CD14-positive monocyte (primary cell): ENCODE measurements at regions not wholly inside any gene's neighbourhood (a gene's known extent, or its start where the extent isn't known, plus 50 kb on each side); places are given as distances from the start of the nearest gene placed in this dataset.

Source experiments
- DNase-seq, 3 donors: peaks; one replicate each; pipeline ENCODE4 v3.0.0-alpha.2; 2011 to 2022
- H2AFZ ChIP-seq: 2 replicates; pipeline ENCODE4 v1.6.0; 2012; ENCODE audit warnings: mild to moderate bottlenecking, low read depth, low read length, inconsistent platforms; ENCODE audit not compliant: insufficient read depth, poor library complexity, severe bottlenecking
- H3K27ac ChIP-seq, 2 donors: 1 replicate in 1 of 2; 2 replicates in 1 of 2; pipeline ENCODE4 v1.5.1; 2012 to 2013; ENCODE audit warnings: low read length in 2 of 2, control low read depth in 1 of 2, inconsistent platforms in 1 of 2, low read depth in 1 of 2, mild to moderate bottlenecking in 1 of 2
- H3K27me3 ChIP-seq, 2 donors: one replicate each; pipeline versions ENCODE4 v1.6.0 to v1.6.1; 2011 to 2013; ENCODE audit warnings: low read length in 2 of 2; ENCODE audit not compliant: control insufficient read depth in 2 of 2, insufficient read depth in 2 of 2
- H3K36me3 ChIP-seq, 2 donors: replicated peaks in 1 of 2; 1 replicate in 1 of 2; 2 replicates in 1 of 2; pipeline versions ENCODE4 v1.5.1 to v1.6.1; 2012 to 2013; ENCODE audit warnings: low read length in 2 of 2, control low read depth in 1 of 2, inconsistent platforms in 1 of 2, mild to moderate bottlenecking in 1 of 2; ENCODE audit not compliant: insufficient read depth in 2 of 2, control insufficient read depth in 1 of 2
- H3K4me1 ChIP-seq, 2 donors: 1 replicate in 1 of 2; 2 replicates in 1 of 2; pipeline versions ENCODE4 v1.5.1 to v1.6.1; 2012 to 2013; ENCODE audit warnings: low read length in 2 of 2, control low read depth in 1 of 2, inconsistent platforms in 1 of 2, mild to moderate bottlenecking in 1 of 2, moderate library complexity in 1 of 2; ENCODE audit not compliant: insufficient read depth in 2 of 2, control insufficient read depth in 1 of 2
- H3K4me2 ChIP-seq: replicated peaks from 2 replicates; pipeline ENCODE3; 2012; ENCODE audit warnings: low read length, moderate library complexity, mild to moderate bottlenecking; ENCODE audit not compliant: poor library complexity, severe bottlenecking; ENCODE audit errors: extremely low read depth
- H3K4me3 ChIP-seq, 3 experiments: fragments of 200-600 bp in 1 of 3; sonication (generic) in 1 of 3; replicated peaks in 1 of 3; 1 replicate in 2 of 3; 2 replicates in 1 of 3; pipeline ENCODE4 v1.5.1; 2011 to 2013; ENCODE audit warnings: low read length in 3 of 3, mild to moderate bottlenecking in 3 of 3, control low read depth in 2 of 3, low read depth in 2 of 3, inconsistent platforms in 1 of 3, moderate library complexity in 1 of 3
- H3K79me2 ChIP-seq: 2 replicates; pipeline ENCODE4 v1.6.0; 2012; ENCODE audit warnings: mild to moderate bottlenecking, control low read depth, inconsistent platforms, low read length, moderate library complexity; ENCODE audit not compliant: insufficient read depth
- H3K9ac ChIP-seq: 2 replicates; pipeline ENCODE4 v1.6.0; 2017; ENCODE audit warnings: low read length, mild to moderate bottlenecking; ENCODE audit not compliant: insufficient read depth, poor library complexity, severe bottlenecking
- H3K9me3 ChIP-seq, 2 donors: replicated peaks in 1 of 2; 1 replicate in 1 of 2; 2 replicates in 1 of 2; pipeline versions ENCODE4 v1.5.1 to v1.6.1; 2012 to 2013; ENCODE audit warnings: low read length in 2 of 2, control low read depth in 1 of 2; ENCODE audit not compliant: control insufficient read depth in 1 of 2, insufficient read depth in 1 of 2
- H4K20me1 ChIP-seq: 2 replicates; pipeline ENCODE4 v1.6.0; 2012; ENCODE audit warnings: mild to moderate bottlenecking, low read length, control low read depth, moderate library complexity; ENCODE audit not compliant: insufficient read depth
- H3K27ac Mint-ChIP-seq, 7 donors: one replicate each; pipeline ENCODE4 v1.8.0; 2020; ENCODE audit warnings: mild to moderate bottlenecking in 7 of 7, mixed read lengths in 7 of 7, moderate library complexity in 6 of 7, inconsistent platforms in 2 of 7
- H3K27me3 Mint-ChIP-seq, 3 donors: one replicate each; pipeline ENCODE4 v1.8.0; 2021 to 2022; ENCODE audit warnings: low read depth in 3 of 3, mild to moderate bottlenecking in 3 of 3, mixed read lengths in 3 of 3, moderate library complexity in 3 of 3, inconsistent platforms in 1 of 3
- H3K36me3 Mint-ChIP-seq, 2 donors: one replicate each; pipeline ENCODE4 v1.8.0; 2020; ENCODE audit warnings: mixed read lengths in 2 of 2, inconsistent platforms in 1 of 2, mild to moderate bottlenecking in 1 of 2
- H3K4me1 Mint-ChIP-seq: one replicate; pipeline ENCODE4 v1.8.0; 2020; ENCODE audit warnings: mild to moderate bottlenecking, mixed read lengths
- H3K4me3 Mint-ChIP-seq, 2 donors: one replicate each; pipeline ENCODE4 v1.8.0; 2020; ENCODE audit warnings: mild to moderate bottlenecking in 2 of 2, mixed read lengths in 2 of 2, moderate library complexity in 1 of 2
- H3K9me3 Mint-ChIP-seq, 7 donors: one replicate each; pipeline ENCODE4 v1.8.0; 2020 to 2022; ENCODE audit warnings: mixed read lengths in 7 of 7, mild to moderate bottlenecking in 6 of 7, moderate library complexity in 6 of 7, inconsistent platforms in 2 of 7
- WGBS: methylation state at CpG from one replicate; pipeline ENCODE4 v1.1.5; 2013; ENCODE audit warnings: missing lambda C conversion rate; ENCODE audit not compliant: insufficient coverage; 5-methylcytosine and 5-hydroxymethylcytosine counted together
- intact Hi-C, 2 donors: fragments of 100-400 bp; cut with micrococcal nuclease; formaldehyde crosslinking; loops; one replicate each; pipeline versions ENCODE4 v1.15.0 to v1.15.1; 2023
- TF ChIP-seq, protein P1 (sequence below): fragments of 200-600 bp; IDR thresholded peaks from one replicate; pipeline ENCODE4 v1.8.0; 2022; ENCODE audit warnings: antibody characterized with exemption, mild to moderate bottlenecking

DNA sequence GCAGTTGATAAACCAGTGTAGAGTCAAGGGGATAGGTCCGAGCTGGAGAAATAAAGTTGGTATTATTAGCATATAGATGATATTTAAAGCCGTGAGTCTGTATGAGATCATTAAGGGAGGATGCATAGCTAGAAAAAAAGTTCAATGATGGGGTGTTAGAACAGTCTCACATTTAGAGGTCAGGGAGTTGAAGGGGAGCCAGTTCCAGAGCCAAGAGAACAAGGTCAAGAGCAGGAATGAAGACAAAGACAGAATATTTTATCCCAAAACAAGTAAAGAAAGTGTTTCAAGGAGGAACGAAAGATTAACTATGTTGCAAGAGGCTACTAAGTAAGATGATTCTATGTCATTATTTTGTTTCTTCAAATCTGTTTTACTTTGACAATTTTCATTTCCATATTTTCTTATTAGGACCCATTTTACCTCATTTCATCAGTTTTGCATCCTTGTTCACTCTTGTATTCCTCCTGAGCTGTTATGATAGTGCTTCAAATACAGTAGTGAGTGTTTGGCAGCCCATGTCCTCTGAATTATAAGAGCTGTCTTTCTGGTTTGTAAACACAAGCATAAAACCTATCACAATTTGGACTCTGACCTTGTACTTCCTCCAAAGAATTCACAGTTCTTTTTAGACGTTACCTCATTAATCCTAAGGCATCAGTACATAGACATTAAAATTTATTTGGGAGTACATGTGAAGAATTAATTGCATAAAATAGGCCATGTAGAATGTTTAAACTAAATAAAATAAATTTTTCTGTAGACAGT, 695.7 kb upstream of the NECTIN3 start:
- H3K4me1 ChIP-seq: no peaks in the 10 kb centered on the region
- WGBS: 67% methylated on average over 2 of the region's 4 CpGs
- no peak for DNase-seq
- no peaks in the 10 kb centered on the region for H3K27me3 ChIP-seq
- no peaks in the 10 kb centered on the region for H3K9me3 ChIP-seq
- H3K4me2 ChIP-seq: no peak overlapping the region
- Mint-ChIP-seq H3K27ac (no peak overlapping the region), H3K4me3 (no peak overlapping the region), H3K9me3 (peaks cover 0 to 5% (median 2%) of the 10 kb centered on the region in 7 donors), H3K36me3 (no peaks in the 10 kb centered on the region), H3K4me1 (no peaks in the 10 kb centered on the region), H3K27me3 (no peaks in the 10 kb centered on the region)
- H4K20me1 ChIP-seq: no peaks in the 10 kb centered on the region
- no peak overlapping the region for H2AFZ ChIP-seq
- intact Hi-C loops: no loop called here
- H3K27ac ChIP-seq: no peak overlapping the region
- H3K36me3 ChIP-seq: no peaks in the 10 kb centered on the region
- H3K4me3 ChIP-seq: no peak overlapping the region
- H3K79me2 ChIP-seq: no peaks in the 10 kb centered on the region
- H3K9ac ChIP-seq: no peak overlapping the region
- TF ChIP-seq, protein P1, sequence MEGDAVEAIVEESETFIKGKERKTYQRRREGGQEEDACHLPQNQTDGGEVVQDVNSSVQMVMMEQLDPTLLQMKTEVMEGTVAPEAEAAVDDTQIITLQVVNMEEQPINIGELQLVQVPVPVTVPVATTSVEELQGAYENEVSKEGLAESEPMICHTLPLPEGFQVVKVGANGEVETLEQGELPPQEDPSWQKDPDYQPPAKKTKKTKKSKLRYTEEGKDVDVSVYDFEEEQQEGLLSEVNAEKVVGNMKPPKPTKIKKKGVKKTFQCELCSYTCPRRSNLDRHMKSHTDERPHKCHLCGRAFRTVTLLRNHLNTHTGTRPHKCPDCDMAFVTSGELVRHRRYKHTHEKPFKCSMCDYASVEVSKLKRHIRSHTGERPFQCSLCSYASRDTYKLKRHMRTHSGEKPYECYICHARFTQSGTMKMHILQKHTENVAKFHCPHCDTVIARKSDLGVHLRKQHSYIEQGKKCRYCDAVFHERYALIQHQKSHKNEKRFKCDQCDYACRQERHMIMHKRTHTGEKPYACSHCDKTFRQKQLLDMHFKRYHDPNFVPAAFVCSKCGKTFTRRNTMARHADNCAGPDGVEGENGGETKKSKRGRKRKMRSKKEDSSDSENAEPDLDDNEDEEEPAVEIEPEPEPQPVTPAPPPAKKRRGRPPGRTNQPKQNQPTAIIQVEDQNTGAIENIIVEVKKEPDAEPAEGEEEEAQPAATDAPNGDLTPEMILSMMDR: no peak

DNA sequence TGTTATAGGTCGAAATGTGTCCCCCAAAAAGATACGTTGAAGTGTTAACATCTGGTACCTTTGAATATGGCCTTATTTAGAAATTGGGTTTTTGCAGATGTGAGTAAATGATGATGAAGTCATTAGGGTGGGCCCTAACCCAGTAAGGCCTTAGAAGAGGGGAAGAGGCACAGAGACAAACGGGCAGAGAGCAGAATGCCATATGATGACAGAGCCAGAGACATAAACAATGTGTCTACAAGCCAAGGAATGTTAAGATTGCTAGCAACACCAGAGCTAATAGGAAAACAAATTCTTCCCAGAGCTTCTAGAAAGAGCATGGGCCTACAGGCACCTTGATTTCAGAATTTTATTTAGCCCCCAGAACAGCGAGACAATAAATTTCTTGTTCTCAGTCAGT, 693.1 kb upstream of the NECTIN3 start:
- H3K79me2 ChIP-seq: no peaks in the 10 kb centered on the region
- H3K9me3 ChIP-seq: no peaks in the 10 kb centered on the region
- no peaks in the 10 kb centered on the region for H3K4me1 ChIP-seq
- no peaks in the 10 kb centered on the region for H4K20me1 ChIP-seq
- no peak for DNase-seq
- no peak overlapping the region for H3K4me3 ChIP-seq
- H3K27me3 ChIP-seq: no peaks in the 10 kb centered on the region
- H3K27me3 Mint-ChIP-seq: no peaks in the 10 kb centered on the region
- H3K4me3 Mint-ChIP-seq: no peak overlapping the region
- H3K4me1 Mint-ChIP-seq: no peaks in the 10 kb centered on the region
- no peak overlapping the region for H3K27ac Mint-ChIP-seq
- H2AFZ ChIP-seq: no peak overlapping the region
- TF ChIP-seq, protein P1: no peak
- H3K36me3 Mint-ChIP-seq: no peaks in the 10 kb centered on the region
- no peak overlapping the region for H3K27ac ChIP-seq
- intact Hi-C loops: no loop called here
- H3K4me2 ChIP-seq: no peak overlapping the region
- WGBS: 83% methylated on average over 3 of the region's 4 CpGs
- no peaks in the 10 kb centered on the region for H3K36me3 ChIP-seq
- H3K9ac ChIP-seq: no peak overlapping the region
- H3K9me3 Mint-ChIP-seq: peaks cover 0 to 5% (median 2%) of the 10 kb centered on the region in 7 donors
